ENCODE measurements at regions not wholly inside any gene's neighbourhood (a gene's known extent, or its start where the extent isn't known, plus 50 kb on each side); places are given as distances from the start of the nearest gene placed in this dataset.

DNA sequence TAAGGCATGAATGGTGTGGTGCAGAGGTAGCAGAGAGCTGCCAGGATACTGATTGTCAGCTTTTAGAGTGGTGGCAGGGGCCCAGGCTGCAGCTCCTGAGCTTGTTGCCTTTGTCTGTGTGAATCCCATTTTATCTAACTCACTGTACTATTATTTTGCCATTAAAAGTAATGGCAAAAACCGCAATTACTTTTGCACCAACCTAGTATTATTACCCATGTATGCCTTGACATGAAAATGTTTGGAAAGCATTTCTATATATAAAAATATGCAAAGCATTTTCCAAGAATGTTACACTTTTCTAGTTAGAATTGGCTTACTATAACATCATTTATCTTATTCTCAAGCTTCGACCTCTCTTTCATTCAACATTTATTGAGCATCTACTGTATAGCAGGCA lies 308.1 kb upstream of the MYOCD start:
- TF ChIP-seq CTCF (conservative IDR thresholded peaks at IDR 0.05; ENCODE audit: low read depth, low read length) (no peak), EZH2 (IDR thresholded peaks at IDR 0.05; ENCODE audit: borderline replicate concordance, low read depth, low read length, poor library complexity, severe bottlenecking) (no peak)
